ENCODE measurements at regions not wholly inside any gene's neighbourhood (a gene's known extent, or its start where the extent isn't known, plus 50 kb on each side); places are given as distances from the start of the nearest gene placed in this dataset.

GRCh38 chr1:229980009-229980408, 87.0 kb upstream of the GALNT2 start:
- Histone ChIP-seq H3K4me3 (ENCODE audit: low read length) (no peak overlapping the region), H3K27me3 (ENCODE audit: insufficient read depth, low read length) (no peaks in the 10 kb centered on the region), H3K4me1 (ENCODE audit: insufficient read depth, low read length) (no peaks in the 10 kb centered on the region), H3K9me3 (ENCODE audit: low read depth, low read length) (peaks cover 12% of the 10 kb centered on the region)

DNA sequence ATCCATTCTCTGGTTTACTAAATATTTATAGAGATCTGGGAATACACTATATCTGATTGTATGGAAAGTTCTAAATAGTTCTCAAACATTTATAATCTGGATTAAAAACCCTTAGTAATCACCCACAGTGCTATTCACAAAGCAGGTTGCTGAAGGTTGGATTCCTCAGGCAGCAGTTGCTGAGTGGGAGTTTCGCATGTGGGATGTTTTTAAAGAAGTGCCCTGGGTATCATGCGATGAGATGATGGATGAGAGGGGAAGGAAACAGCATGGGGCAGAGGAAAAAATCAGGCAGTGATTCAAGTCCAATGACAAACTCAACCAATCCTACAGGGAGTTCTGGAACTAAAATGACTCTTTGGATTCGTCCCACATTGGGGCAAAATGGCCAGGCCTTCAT, 85.3 kb upstream of the GALNT2 start:
- Histone ChIP-seq H3K9me3 (ENCODE audit: low read depth, low read length) (peaks cover 12% of the 10 kb centered on the region), H3K4me3 (ENCODE audit: low read length) (no peak overlapping the region), H3K27me3 (ENCODE audit: insufficient read depth, low read length) (no peaks in the 10 kb centered on the region), H3K4me1 (ENCODE audit: insufficient read depth, low read length) (no peaks in the 10 kb centered on the region)

DNA sequence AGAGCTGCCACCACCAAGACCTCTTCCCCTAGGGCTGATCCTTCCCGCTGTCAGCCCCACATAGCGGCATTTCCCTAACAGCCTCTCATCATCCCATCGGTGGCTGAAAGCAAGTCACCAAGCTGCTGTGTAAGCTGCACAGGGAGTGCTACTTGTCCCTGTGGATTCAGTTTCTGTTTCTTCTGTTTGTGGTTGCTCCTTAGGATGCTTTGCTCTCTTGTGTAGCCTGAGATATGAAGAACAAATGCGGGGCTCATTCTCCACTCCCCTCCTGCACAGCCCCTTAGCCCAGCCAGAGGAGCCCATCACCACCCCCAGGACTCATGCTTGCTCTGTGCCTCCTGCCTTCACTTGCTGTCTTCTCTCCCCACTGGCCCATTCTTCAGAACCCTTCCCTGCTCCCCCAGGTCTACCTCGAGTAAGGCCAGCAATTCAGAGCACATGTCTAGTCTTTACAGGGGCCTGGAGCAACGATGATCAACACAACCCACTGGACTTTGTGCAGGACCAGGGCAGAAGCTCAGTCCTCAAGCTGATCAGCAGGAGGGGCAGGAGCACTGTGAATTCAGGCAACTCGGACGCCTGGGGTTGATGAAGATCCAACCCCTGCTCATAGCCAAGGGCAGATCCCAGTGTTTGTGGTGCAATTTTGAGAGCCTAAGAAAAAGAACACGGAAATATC, 82.6 kb upstream of the GALNT2 start:
- Histone ChIP-seq H3K27me3 (ENCODE audit: insufficient read depth, low read length) (no peaks in the 10 kb centered on the region), H3K4me3 (ENCODE audit: low read length) (no peak overlapping the region), H3K4me1 (ENCODE audit: insufficient read depth, low read length) (no peaks in the 10 kb centered on the region), H3K9me3 (ENCODE audit: low read depth, low read length) (no peaks in the 10 kb centered on the region)

GRCh38 chr1:229984992-229985612, 81.9 kb upstream of the GALNT2 start:
- no peak overlapping the region for H3K4me3 ChIP-seq (ENCODE audit: low read length)
- no peaks in the 10 kb centered on the region for H3K4me1 ChIP-seq (ENCODE audit: insufficient read depth, low read length)
- no peaks in the 10 kb centered on the region for H3K27me3 ChIP-seq (ENCODE audit: insufficient read depth, low read length)

DNA sequence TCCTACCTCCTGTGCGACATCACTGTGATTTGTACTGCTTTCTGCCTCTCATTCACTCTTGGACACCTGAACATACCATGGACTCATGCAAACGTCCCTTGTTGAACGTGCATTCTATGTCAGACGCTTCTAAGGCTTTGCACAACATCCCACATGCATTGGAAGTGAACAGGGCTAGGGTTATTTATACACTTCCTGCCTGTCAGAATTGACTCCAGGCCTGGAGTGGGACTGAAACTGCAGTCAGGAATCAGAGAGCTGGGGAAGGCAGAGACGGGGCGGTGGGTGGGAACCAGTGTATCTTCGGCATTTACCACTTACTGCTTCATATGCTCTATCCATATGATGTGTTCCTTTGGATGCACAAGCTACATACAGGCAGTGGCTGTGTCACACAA, 81.4 kb upstream of the GALNT2 start:
- Histone ChIP-seq H3K4me3 (ENCODE audit: low read length) (no peak overlapping the region), H3K27me3 (ENCODE audit: insufficient read depth, low read length) (no peaks in the 10 kb centered on the region), H3K9me3 (ENCODE audit: low read depth, low read length) (no peaks in the 10 kb centered on the region), H3K4me1 (ENCODE audit: insufficient read depth, low read length) (no peaks in the 10 kb centered on the region)

More at GRCh38 chr1:229984992-229985612, 81.9 kb upstream of the GALNT2 start:
- H3K9me3 ChIP-seq (ENCODE audit: low read depth, low read length), result no peaks in the 10 kb centered on the region

DNA sequence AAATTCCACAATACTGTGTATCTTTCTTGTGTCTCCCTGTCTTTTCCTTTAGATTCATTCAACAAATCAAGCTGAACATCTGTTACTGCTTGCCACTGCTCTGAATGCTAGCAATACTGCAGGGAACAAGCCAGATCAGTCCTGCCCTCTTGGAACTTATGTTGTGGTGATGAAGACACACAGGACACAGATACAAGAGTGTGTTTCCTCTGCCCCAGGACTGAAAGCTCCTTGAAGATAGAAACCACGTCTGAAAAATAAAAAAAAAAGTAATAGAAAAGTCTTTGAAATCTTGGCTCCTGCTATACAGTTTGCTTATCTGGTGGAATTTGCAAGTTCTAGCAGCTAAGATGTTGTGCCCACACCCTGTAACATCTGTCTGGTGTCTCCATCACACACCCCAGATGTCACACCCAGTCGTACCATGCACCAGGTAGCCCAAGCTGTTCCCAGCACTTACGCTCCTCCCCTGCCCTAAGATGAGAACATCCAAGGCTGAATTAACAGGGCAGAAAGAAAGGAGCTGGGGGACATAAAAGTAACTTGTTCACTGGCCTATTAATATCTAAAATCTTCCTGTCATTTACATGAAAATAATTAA, 80.2 kb upstream of the GALNT2 start:
- H3K9me3 ChIP-seq (ENCODE audit: low read depth, low read length), result no peaks in the 10 kb centered on the region
- no peaks in the 10 kb centered on the region for H3K27me3 ChIP-seq (ENCODE audit: insufficient read depth, low read length)
- H3K4me3 ChIP-seq (ENCODE audit: low read length), result no peak overlapping the region
- no peaks in the 10 kb centered on the region for H3K4me1 ChIP-seq (ENCODE audit: insufficient read depth, low read length)

- no peak overlapping the region for H3K4me3 ChIP-seq (ENCODE audit: low read length)
- H3K27me3 ChIP-seq (ENCODE audit: insufficient read depth, low read length), result no peaks in the 10 kb centered on the region
- H3K4me1 ChIP-seq (ENCODE audit: insufficient read depth, low read length), result no peaks in the 10 kb centered on the region
- no peaks in the 10 kb centered on the region for H3K9me3 ChIP-seq (ENCODE audit: low read depth, low read length)
Measured at GRCh38 chr1:229987953-229988352, 79.1 kb upstream of the GALNT2 start.

DNA sequence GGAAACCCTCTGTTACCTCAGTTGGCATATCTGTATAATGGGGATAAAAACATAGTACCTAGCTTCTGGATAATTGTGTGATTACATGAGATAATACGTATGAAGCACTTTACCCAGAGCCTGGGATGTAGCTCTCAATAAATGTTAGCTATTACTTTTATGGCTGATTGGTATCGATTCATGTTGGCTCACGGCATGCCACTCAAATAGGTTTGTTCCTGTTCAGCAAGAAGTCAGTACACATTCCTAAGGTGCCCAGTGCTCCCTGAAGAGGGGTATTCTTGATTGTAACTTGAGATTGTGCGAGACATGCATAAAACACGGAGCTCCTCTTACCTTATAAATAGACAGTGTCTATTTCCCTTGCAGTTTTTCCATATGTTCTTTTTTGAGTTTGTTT, 78.5 kb upstream of the GALNT2 start:
- Histone ChIP-seq H3K4me1 (ENCODE audit: insufficient read depth, low read length) (no peaks in the 10 kb centered on the region), H3K9me3 (ENCODE audit: low read depth, low read length) (no peaks in the 10 kb centered on the region), H3K4me3 (ENCODE audit: low read length) (no peak overlapping the region), H3K27me3 (ENCODE audit: insufficient read depth, low read length) (no peaks in the 10 kb centered on the region)

- no peaks in the 10 kb centered on the region for H3K4me1 ChIP-seq (ENCODE audit: insufficient read depth, low read length)
- no peak overlapping the region for H3K4me3 ChIP-seq (ENCODE audit: low read length)
- H3K27me3 ChIP-seq (ENCODE audit: insufficient read depth, low read length), result no peaks in the 10 kb centered on the region
- H3K9me3 ChIP-seq (ENCODE audit: low read depth, low read length), result no peaks in the 10 kb centered on the region
Measured at GRCh38 chr1:229989591-229990248, 77.3 kb upstream of the GALNT2 start.

DNA sequence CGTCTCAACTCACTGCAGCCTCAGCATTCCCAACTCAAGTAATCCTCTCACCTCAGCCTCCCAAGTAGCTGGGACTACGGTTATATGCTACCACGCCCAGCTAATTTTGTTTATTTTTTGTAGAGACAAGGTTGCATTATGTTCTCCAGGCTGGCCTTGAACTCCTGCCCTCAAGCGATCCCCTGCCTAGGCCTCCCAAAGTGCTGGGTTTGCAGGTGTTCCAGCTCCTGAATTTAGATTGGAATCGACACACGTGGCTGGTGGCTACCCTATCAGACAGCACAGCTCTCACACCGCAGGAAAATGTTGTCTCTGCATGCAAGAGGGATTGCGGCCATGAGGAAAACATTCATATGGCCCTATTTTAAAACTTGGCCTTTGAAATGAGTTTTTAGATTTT, 76.7 kb upstream of the GALNT2 start:
- Histone ChIP-seq H3K9me3 (ENCODE audit: low read depth, low read length) (no peaks in the 10 kb centered on the region), H3K4me3 (ENCODE audit: low read length) (no peak overlapping the region)

GRCh38 chr1:229991104-229991513, 75.9 kb upstream of the GALNT2 start:
- no peak overlapping the region for H3K4me3 ChIP-seq (ENCODE audit: low read length)
- H3K9me3 ChIP-seq (ENCODE audit: low read depth, low read length), result no peaks in the 10 kb centered on the region
- no peaks in the 10 kb centered on the region for H3K4me1 ChIP-seq (ENCODE audit: insufficient read depth, low read length)
- no peaks in the 10 kb centered on the region for H3K27me3 ChIP-seq (ENCODE audit: insufficient read depth, low read length)

More for the DNA sequence above, 76.7 kb upstream of the GALNT2 start:
- H3K27me3 ChIP-seq (ENCODE audit: insufficient read depth, low read length), result no peaks in the 10 kb centered on the region
- no peaks in the 10 kb centered on the region for H3K4me1 ChIP-seq (ENCODE audit: insufficient read depth, low read length)

- Histone ChIP-seq H3K9me3 (ENCODE audit: low read depth, low read length) (no peaks in the 10 kb centered on the region), H3K27me3 (ENCODE audit: insufficient read depth, low read length) (no peaks in the 10 kb centered on the region), H3K4me1 (ENCODE audit: insufficient read depth, low read length) (no peaks in the 10 kb centered on the region), H3K4me3 (ENCODE audit: low read length) (no peak overlapping the region)
Measured at GRCh38 chr1:229991724-229992333, 75.2 kb upstream of the GALNT2 start.

DNA sequence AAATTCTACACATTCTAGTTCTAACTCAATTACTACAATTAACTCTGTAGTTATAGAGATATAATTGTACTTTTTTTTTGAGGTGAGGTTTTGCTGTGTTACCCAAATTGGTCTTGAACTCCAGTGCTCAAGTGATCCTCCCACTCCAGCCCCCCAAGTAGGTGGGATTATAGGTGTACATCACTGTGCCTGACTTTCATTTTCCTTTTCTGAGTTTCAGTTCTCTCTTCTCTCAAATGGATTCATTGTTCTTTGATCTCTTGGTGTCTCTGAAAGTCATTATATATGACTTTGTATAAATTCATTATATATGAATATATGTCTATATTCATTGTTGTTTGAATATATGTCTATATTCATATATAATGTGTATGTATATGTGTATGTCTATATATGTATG, 74.0 kb upstream of the GALNT2 start:
- Histone ChIP-seq H3K4me1 (ENCODE audit: insufficient read depth, low read length) (no peaks in the 10 kb centered on the region), H3K9me3 (ENCODE audit: low read depth, low read length) (no peaks in the 10 kb centered on the region), H3K4me3 (ENCODE audit: low read length) (no peak overlapping the region), H3K27me3 (ENCODE audit: insufficient read depth, low read length) (no peaks in the 10 kb centered on the region)

DNA sequence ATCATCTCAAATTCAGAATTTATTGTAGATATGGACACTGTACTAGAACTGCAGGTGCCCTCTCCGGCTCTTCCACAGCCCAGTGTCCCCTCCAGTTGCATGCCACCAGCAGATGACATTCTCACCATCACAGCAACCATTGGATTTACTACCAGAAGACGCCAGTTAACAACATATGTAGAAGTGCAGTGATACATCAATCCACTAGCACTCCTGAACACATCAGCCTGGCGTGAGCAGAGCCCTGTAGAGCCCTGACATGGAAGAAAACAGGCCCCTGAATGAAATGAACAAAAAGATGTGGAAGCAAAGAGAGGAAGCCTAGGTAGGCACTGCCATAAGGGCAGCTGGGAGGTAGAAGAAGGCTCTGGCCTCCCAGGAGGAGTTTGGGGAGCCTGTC, 73.1 kb upstream of the GALNT2 start:
- no peaks in the 10 kb centered on the region for H3K27me3 ChIP-seq (ENCODE audit: insufficient read depth, low read length)
- H3K4me3 ChIP-seq (ENCODE audit: low read length), result no peak overlapping the region
- no peaks in the 10 kb centered on the region for H3K4me1 ChIP-seq (ENCODE audit: insufficient read depth, low read length)
- H3K9me3 ChIP-seq (ENCODE audit: low read depth, low read length), result no peaks in the 10 kb centered on the region

- H3K27me3 ChIP-seq (ENCODE audit: insufficient read depth, low read length), result no peaks in the 10 kb centered on the region
- no peaks in the 10 kb centered on the region for H3K9me3 ChIP-seq (ENCODE audit: low read depth, low read length)
- peaks cover 29% of the 10 kb centered on the region for H3K4me1 ChIP-seq (ENCODE audit: insufficient read depth, low read length)
- H3K4me3 ChIP-seq (ENCODE audit: low read length), result no peak overlapping the region
Measured at GRCh38 chr1:229999004-229999670, 67.9 kb upstream of the GALNT2 start.
